ENCODE measurements at regions not wholly inside any gene's neighbourhood (a gene's known extent, or its start where the extent isn't known, plus 50 kb on each side); places are given as distances from the start of the nearest gene placed in this dataset.

- DNase-seq (ENCODE audit: low read depth, low spot score): peak; percentile 27
- TF ChIP-seq, protein P1, sequence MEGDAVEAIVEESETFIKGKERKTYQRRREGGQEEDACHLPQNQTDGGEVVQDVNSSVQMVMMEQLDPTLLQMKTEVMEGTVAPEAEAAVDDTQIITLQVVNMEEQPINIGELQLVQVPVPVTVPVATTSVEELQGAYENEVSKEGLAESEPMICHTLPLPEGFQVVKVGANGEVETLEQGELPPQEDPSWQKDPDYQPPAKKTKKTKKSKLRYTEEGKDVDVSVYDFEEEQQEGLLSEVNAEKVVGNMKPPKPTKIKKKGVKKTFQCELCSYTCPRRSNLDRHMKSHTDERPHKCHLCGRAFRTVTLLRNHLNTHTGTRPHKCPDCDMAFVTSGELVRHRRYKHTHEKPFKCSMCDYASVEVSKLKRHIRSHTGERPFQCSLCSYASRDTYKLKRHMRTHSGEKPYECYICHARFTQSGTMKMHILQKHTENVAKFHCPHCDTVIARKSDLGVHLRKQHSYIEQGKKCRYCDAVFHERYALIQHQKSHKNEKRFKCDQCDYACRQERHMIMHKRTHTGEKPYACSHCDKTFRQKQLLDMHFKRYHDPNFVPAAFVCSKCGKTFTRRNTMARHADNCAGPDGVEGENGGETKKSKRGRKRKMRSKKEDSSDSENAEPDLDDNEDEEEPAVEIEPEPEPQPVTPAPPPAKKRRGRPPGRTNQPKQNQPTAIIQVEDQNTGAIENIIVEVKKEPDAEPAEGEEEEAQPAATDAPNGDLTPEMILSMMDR (IDR thresholded peaks at IDR 0.05; ENCODE audit: low read depth, low read length): no peak
- H3K4me3 ChIP-seq (ENCODE audit: low read depth, low read length): no peak overlapping the region
- in situ Hi-C loops (cut with HindIII; ENCODE audit: low sequenced_read_pairs): no loop called here
Observed at GRCh38 chrX:16487620-16488385, 162.2 kb upstream of the S100G start.

GRCh38 chrX:16488959-16489358, 161.0 kb upstream of the S100G start:
- peak; percentile 30 for DNase-seq (ENCODE audit: low read depth, low spot score)
- TF ChIP-seq, protein P1 (IDR thresholded peaks at IDR 0.05; ENCODE audit: low read depth, low read length): no peak
- H3K4me3 ChIP-seq (ENCODE audit: low read depth, low read length): no peak overlapping the region
- in situ Hi-C loops (cut with HindIII; ENCODE audit: low sequenced_read_pairs): no loop called here

GRCh38 chrX:16491461-16491860, 158.5 kb upstream of the S100G start:
- H3K4me3 ChIP-seq (ENCODE audit: low read depth, low read length): no peak overlapping the region
- no peak for DNase-seq (ENCODE audit: low read depth, low spot score)
- in situ Hi-C loops (cut with HindIII; ENCODE audit: low sequenced_read_pairs): no loop called here
- TF ChIP-seq, protein P1 (IDR thresholded peaks at IDR 0.05; ENCODE audit: low read depth, low read length): no peak

DNA sequence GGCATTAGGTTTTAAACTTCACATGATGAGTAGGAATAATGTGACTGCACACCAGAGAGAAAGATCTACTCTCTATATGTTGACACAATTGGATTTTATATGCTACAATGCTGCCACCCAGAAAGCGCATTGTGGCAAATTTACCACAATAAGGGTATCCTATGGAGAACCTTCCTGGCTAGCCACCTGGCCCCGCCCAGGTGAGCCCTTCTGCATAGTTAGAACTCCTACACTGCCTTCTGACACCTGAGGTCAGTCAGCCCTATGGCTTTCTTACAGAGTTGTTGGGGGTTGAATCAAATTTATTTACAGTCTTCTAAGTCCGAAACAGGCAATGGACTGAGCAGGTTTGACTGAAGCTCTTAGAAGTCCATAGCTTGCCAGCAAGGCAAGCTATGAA, 153.8 kb upstream of the S100G start:
- DNase-seq (ENCODE audit: low read depth, low spot score): no peak
- H3K4me3 ChIP-seq (ENCODE audit: low read depth, low read length): no peak overlapping the region
- in situ Hi-C loops (cut with HindIII; ENCODE audit: low sequenced_read_pairs): no loop called here
- TF ChIP-seq, protein P1 (IDR thresholded peaks at IDR 0.05; ENCODE audit: low read depth, low read length): no peak

- peak; percentile 42 for DNase-seq (ENCODE audit: low read depth, low spot score)
- TF ChIP-seq, protein P1 (IDR thresholded peaks at IDR 0.05; ENCODE audit: low read depth, low read length): no peak
- in situ Hi-C loops (cut with HindIII; ENCODE audit: low sequenced_read_pairs): no loop called here
- H3K4me3 ChIP-seq (ENCODE audit: low read depth, low read length): no peak overlapping the region
Observed at GRCh38 chrX:16511796-16512776, 137.9 kb upstream of the S100G start.

GRCh38 chrX:16516232-16516876, 133.6 kb upstream of the S100G start:
- DNase-seq (ENCODE audit: low read depth, low spot score): no peak
- H3K4me3 ChIP-seq (ENCODE audit: low read depth, low read length): no peak overlapping the region
- TF ChIP-seq, protein P1 (IDR thresholded peaks at IDR 0.05; ENCODE audit: low read depth, low read length): no peak
- in situ Hi-C loops (cut with HindIII; ENCODE audit: low sequenced_read_pairs): no loop called here

Data from astrocyte of the spinal cord (primary cell).